ENCODE measurements at regions not wholly inside any gene's neighbourhood (a gene's known extent, or its start where the extent isn't known, plus 50 kb on each side); places are given as distances from the start of the nearest gene placed in this dataset.

DNA sequence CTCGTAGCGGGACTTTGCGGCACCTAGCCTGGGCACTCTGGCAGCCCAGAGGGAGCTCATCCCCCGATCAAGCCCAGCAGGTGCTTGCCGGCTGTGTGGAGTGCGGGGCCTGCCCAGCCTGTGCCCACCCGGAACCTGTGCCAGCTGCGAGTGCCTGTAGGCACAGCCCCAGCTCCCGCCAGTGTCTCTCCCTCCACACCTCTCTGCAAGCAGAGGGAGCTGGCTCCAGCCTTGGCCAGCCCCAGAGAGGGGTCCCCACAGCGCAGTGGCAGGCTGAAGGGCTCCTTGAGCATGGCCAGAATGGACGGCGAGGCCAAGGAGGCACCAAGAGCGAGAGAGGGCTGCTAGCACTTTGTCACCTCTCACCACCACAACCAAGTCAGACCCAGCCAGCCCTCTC is 55.5 kb upstream of the C1QTNF9B start:
- TF ChIP-seq, protein P1, sequence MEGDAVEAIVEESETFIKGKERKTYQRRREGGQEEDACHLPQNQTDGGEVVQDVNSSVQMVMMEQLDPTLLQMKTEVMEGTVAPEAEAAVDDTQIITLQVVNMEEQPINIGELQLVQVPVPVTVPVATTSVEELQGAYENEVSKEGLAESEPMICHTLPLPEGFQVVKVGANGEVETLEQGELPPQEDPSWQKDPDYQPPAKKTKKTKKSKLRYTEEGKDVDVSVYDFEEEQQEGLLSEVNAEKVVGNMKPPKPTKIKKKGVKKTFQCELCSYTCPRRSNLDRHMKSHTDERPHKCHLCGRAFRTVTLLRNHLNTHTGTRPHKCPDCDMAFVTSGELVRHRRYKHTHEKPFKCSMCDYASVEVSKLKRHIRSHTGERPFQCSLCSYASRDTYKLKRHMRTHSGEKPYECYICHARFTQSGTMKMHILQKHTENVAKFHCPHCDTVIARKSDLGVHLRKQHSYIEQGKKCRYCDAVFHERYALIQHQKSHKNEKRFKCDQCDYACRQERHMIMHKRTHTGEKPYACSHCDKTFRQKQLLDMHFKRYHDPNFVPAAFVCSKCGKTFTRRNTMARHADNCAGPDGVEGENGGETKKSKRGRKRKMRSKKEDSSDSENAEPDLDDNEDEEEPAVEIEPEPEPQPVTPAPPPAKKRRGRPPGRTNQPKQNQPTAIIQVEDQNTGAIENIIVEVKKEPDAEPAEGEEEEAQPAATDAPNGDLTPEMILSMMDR (IDR thresholded peaks at IDR 0.05; ENCODE audit: insufficient read depth, low read length, poor library complexity, severe bottlenecking): no peak
- no peak for TF ChIP-seq EZH2phosphoT487 (conservative IDR thresholded peaks at IDR 0.05; ENCODE audit: low read length)
